ENCODE measurements at regions not wholly inside any gene's neighbourhood (a gene's known extent, or its start where the extent isn't known, plus 50 kb on each side); places are given as distances from the start of the nearest gene placed in this dataset.
"Not testable (repeated sequence)": the region's sequence is repeated elsewhere in the genome, so short reads cannot be mapped to it uniquely, and the experiment has no call there.

DNA sequence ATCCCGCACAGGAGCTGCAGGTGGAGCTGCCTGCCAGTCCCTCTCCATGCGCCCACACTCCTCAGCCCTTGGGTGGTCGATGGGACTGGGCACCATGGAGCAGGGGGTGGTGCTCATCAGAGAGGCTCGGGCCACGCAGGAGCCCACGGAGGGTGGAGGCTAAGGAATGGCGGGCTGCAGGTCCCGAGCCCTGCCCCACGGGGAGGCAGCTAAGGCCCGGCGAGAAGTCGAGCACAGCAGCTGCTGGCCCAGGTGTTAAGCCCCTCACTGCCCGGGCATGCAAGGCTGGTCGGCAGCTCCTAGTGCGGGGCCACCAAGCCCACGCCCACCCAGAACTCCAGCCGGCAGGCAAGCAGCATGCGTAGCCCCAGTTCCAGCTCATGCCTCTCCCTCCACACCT is 80.2 kb downstream of the DEFB131A start:
- not testable (repeated sequence) for TF ChIP-seq POLR2A (IDR thresholded peaks at IDR 0.05)
- TF ChIP-seq, protein P1, sequence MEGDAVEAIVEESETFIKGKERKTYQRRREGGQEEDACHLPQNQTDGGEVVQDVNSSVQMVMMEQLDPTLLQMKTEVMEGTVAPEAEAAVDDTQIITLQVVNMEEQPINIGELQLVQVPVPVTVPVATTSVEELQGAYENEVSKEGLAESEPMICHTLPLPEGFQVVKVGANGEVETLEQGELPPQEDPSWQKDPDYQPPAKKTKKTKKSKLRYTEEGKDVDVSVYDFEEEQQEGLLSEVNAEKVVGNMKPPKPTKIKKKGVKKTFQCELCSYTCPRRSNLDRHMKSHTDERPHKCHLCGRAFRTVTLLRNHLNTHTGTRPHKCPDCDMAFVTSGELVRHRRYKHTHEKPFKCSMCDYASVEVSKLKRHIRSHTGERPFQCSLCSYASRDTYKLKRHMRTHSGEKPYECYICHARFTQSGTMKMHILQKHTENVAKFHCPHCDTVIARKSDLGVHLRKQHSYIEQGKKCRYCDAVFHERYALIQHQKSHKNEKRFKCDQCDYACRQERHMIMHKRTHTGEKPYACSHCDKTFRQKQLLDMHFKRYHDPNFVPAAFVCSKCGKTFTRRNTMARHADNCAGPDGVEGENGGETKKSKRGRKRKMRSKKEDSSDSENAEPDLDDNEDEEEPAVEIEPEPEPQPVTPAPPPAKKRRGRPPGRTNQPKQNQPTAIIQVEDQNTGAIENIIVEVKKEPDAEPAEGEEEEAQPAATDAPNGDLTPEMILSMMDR (IDR thresholded peaks at IDR 0.05) = not testable (repeated sequence)
